Endodermal cell (in vitro differentiated cells): ENCODE measurements at regions not wholly inside any gene's neighbourhood (a gene's known extent, or its start where the extent isn't known, plus 50 kb on each side); places are given as distances from the start of the nearest gene placed in this dataset.
A peak's percentile ranks its signal among the peaks of the same experiment; 100 is the strongest.

ENCODE experiments used
- DNase-seq: peaks from one replicate; pipeline ENCODE4 v3.0.0-alpha.2; 2017
- H3K27ac ChIP-seq: 2 replicates; pipeline ENCODE4 v1.5.1; 2013; ENCODE audit warnings: mild to moderate bottlenecking, low read depth, low read length, moderate library complexity
- H3K27me3 ChIP-seq: 2 replicates; pipeline ENCODE4 v1.6.1; 2013; ENCODE audit warnings: mild to moderate bottlenecking, low read length, moderate library complexity; ENCODE audit not compliant: insufficient read depth, control insufficient read depth, poor library complexity, severe bottlenecking
- H3K36me3 ChIP-seq: 2 replicates; pipeline ENCODE4 v1.7.0; 2013; ENCODE audit warnings: mild to moderate bottlenecking, low read length, moderate library complexity; ENCODE audit not compliant: control insufficient read depth, insufficient read depth
- H3K4me1 ChIP-seq: one replicate; pipeline ENCODE4 v1.7.0; 2013; ENCODE audit warnings: low read length; ENCODE audit not compliant: control insufficient read depth, insufficient read depth
- H3K4me3 ChIP-seq: 2 replicates; pipeline ENCODE4 v1.5.1; 2013; ENCODE audit warnings: mild to moderate bottlenecking, low read length, moderate library complexity
- H3K9ac ChIP-seq: 2 replicates; pipeline ENCODE4 v1.6.1; 2013; ENCODE audit warnings: mild to moderate bottlenecking, low read length, moderate library complexity; ENCODE audit not compliant: poor library complexity, severe bottlenecking; ENCODE audit errors: extremely low read depth
- H3K9me3 ChIP-seq: 2 replicates; pipeline ENCODE4 v1.6.1; 2013; ENCODE audit warnings: mild to moderate bottlenecking, low read length, moderate library complexity; ENCODE audit not compliant: control insufficient read depth
- H3K27ac Mint-ChIP-seq: 2 replicates; pipeline ENCODE4 v1.8.0; 2020; ENCODE audit warnings: mixed read lengths
- H3K27me3 Mint-ChIP-seq: 2 replicates; pipeline ENCODE4 v1.8.0; 2021; ENCODE audit warnings: mild to moderate bottlenecking, mixed read lengths; ENCODE audit not compliant: insufficient read depth
- H3K36me3 Mint-ChIP-seq: 2 replicates; pipeline ENCODE4 v1.8.0; 2020; ENCODE audit warnings: low read depth, mixed read lengths
- H3K4me1 Mint-ChIP-seq: 2 replicates; pipeline ENCODE4 v1.8.0; 2020; ENCODE audit warnings: mixed read lengths
- H3K4me3 Mint-ChIP-seq: 2 replicates; pipeline ENCODE4 v1.8.0; 2020; ENCODE audit warnings: mild to moderate bottlenecking, moderate library complexity, mixed read lengths
- H3K9me3 Mint-ChIP-seq: 2 replicates; pipeline ENCODE4 v1.8.0; 2020; ENCODE audit warnings: mild to moderate bottlenecking, mixed read lengths
- WGBS, 2 experiments: methylation state at CpG; one replicate each; pipeline versions ENCODE4 v1.1.5 to v1.1.7; 2013; ENCODE audit warnings: missing lambda C conversion rate in 2 of 2, mixed read lengths in 1 of 2; ENCODE audit not compliant: insufficient coverage in 1 of 2, insufficient read length in 1 of 2; 5-methylcytosine and 5-hydroxymethylcytosine counted together
- TF ChIP-seq, protein P1 (sequence below): fragments of 200-600 bp; sonication (generic); conservative IDR thresholded peaks from 2 replicates; pipeline ENCODE4 v1.5.0; 2021; ENCODE audit warnings: antibody characterized with exemption, mild to moderate bottlenecking

- TF ChIP-seq, protein P1, sequence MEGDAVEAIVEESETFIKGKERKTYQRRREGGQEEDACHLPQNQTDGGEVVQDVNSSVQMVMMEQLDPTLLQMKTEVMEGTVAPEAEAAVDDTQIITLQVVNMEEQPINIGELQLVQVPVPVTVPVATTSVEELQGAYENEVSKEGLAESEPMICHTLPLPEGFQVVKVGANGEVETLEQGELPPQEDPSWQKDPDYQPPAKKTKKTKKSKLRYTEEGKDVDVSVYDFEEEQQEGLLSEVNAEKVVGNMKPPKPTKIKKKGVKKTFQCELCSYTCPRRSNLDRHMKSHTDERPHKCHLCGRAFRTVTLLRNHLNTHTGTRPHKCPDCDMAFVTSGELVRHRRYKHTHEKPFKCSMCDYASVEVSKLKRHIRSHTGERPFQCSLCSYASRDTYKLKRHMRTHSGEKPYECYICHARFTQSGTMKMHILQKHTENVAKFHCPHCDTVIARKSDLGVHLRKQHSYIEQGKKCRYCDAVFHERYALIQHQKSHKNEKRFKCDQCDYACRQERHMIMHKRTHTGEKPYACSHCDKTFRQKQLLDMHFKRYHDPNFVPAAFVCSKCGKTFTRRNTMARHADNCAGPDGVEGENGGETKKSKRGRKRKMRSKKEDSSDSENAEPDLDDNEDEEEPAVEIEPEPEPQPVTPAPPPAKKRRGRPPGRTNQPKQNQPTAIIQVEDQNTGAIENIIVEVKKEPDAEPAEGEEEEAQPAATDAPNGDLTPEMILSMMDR, result no peak
- no peaks in the 10 kb centered on the region for H3K36me3 Mint-ChIP-seq
- Histone ChIP-seq H3K27ac (no peak overlapping the region), H3K9ac (no peak overlapping the region), H3K4me1 (no peaks in the 10 kb centered on the region), H3K36me3 (no peaks in the 10 kb centered on the region), H3K9me3 (no peaks in the 10 kb centered on the region), H3K4me3 (no peak overlapping the region), H3K27me3 (no peaks in the 10 kb centered on the region)
- no peaks in the 10 kb centered on the region for H3K4me1 Mint-ChIP-seq
- H3K9me3 Mint-ChIP-seq, result no peaks in the 10 kb centered on the region
- no peaks in the 10 kb centered on the region for H3K27me3 Mint-ChIP-seq
- no peak for DNase-seq
- H3K27ac Mint-ChIP-seq, result no peak overlapping the region
- WGBS, 2 experiments, result 100% methylated on average over 1 of the region's 2 CpGs; no CpG with 5 or more reads in 1 of the 2 experiments
- no peak overlapping the region for H3K4me3 Mint-ChIP-seq
Measured at GRCh38 chr11:90294091-90294490, 71.2 kb upstream of the CHORDC1 start.

DNA sequence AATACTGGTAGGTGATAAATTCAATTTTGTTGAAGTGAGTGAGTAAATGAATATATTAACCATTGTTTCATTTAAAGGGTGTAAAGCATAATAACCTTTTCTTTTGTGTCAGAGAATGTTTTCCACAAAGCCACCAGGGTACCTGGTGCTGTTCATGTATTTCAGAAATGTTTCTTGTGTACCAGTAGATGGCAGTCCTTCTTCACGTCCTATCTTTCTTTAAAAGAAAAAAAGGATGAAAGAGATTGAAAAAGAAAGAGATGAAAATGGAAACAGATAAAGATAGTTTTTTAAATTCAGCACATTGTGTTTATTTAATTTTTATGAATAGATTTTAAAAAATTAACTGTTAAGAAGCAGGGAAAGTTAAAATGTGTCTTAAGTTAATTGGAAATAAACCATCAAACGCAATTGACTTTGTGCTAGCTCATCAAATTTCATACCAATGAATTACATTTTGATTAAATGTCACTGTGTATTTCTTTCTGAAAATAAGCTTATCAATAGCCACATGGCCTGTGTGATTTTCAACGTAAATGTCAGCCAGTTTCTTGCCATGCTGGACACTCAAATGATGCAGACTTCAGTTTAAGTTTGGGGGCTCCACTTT, 65.5 kb upstream of the CHORDC1 start:
- Histone ChIP-seq H3K36me3 (no peaks in the 10 kb centered on the region), H3K9me3 (no peaks in the 10 kb centered on the region), H3K9ac (no peak overlapping the region), H3K4me1 (no peaks in the 10 kb centered on the region), H3K27me3 (no peaks in the 10 kb centered on the region), H3K27ac (no peak overlapping the region), H3K4me3 (no peak overlapping the region)
- TF ChIP-seq, protein P1, result peak; percentile 88
- Mint-ChIP-seq H3K27ac (no peak overlapping the region), H3K4me1 (no peaks in the 10 kb centered on the region), H3K9me3 (no peaks in the 10 kb centered on the region), H3K36me3 (no peaks in the 10 kb centered on the region), H3K4me3 (no peak overlapping the region), H3K27me3 (no peaks in the 10 kb centered on the region)
- 40% methylated on average over 3 of the region's 3 CpGs; no CpG with 5 or more reads in 1 of the 2 experiments for whole genome bisulfite sequencing, 2 experiments
- DNase-seq, result no peak

GRCh38 chr11:90286640-90287039, 63.8 kb upstream of the CHORDC1 start:
- no peak for DNase-seq
- no peaks in the 10 kb centered on the region for H3K27me3 Mint-ChIP-seq
- no peak overlapping the region for H3K9ac ChIP-seq
- no peak overlapping the region for H3K27ac Mint-ChIP-seq
- H3K4me1 Mint-ChIP-seq, result peaks cover 2% of the 10 kb centered on the region
- no peaks in the 10 kb centered on the region for H3K9me3 ChIP-seq
- H3K36me3 Mint-ChIP-seq, result no peaks in the 10 kb centered on the region
- no peak overlapping the region for H3K4me3 Mint-ChIP-seq
- no peaks in the 10 kb centered on the region for H3K36me3 ChIP-seq
- no peak overlapping the region for H3K27ac ChIP-seq
- no peak overlapping the region for H3K4me3 ChIP-seq
- no peaks in the 10 kb centered on the region for H3K9me3 Mint-ChIP-seq
- no peaks in the 10 kb centered on the region for H3K27me3 ChIP-seq
- TF ChIP-seq, protein P1, result no peak
- 89% methylated on average over 2 of the region's 2 CpGs; no CpG with 5 or more reads in 1 of the 2 experiments for WGBS, 2 experiments
- H3K4me1 ChIP-seq, result no peaks in the 10 kb centered on the region
